MCF 10A (cell line): ENCODE measurements at regions not wholly inside any gene's neighbourhood (a gene's known extent, or its start where the extent isn't known, plus 50 kb on each side); places are given as distances from the start of the nearest gene placed in this dataset.

Experiments used
- BruUV-seq: library from RNA; stranded (reverse); fragments of 400-500 nt; replicated peaks from 2 replicates; lab custom pipeline; 2021; lab: Mats Ljungman, UMichigan
- CTCF ChIA-PET: fragments of 300-600 bp; sonication (Branson Sonifier 250); formaldehyde crosslinking; extraction: SDS; loops from one replicate; lab custom pipeline; 2021; ENCODE audit warnings: antibody characterized with exemption, inconsistent platforms; lab: Yijun Ruan, JAX
- POLR2A ChIA-PET: fragments of 300-600, 350-650 bp; sonication (Branson Sonifier 250); formaldehyde crosslinking; extraction: SDS; loops from one replicate; lab custom pipeline; 2020; ENCODE audit warnings: antibody characterized with exemption, inconsistent platforms; lab: Yijun Ruan, JAX
- DNase-seq: peaks from one replicate; pipeline ENCODE4 v3.0.0-alpha.2; 2018; ENCODE audit not compliant: unreplicated experiment
- H3K27ac Mint-ChIP-seq: one replicate; pipeline ENCODE4 v1.8.0; 2022; ENCODE audit warnings: mild to moderate bottlenecking, low read depth, mixed read lengths; ENCODE audit not compliant: unreplicated experiment
- H3K27me3 Mint-ChIP-seq: one replicate; pipeline ENCODE4 v1.8.0; 2022; ENCODE audit warnings: mixed read lengths; ENCODE audit not compliant: insufficient read depth, unreplicated experiment
- H3K36me3 Mint-ChIP-seq: one replicate; pipeline ENCODE4 v1.8.0; 2022; ENCODE audit warnings: mild to moderate bottlenecking, moderate library complexity, mixed read lengths; ENCODE audit not compliant: insufficient read depth, unreplicated experiment
- H3K4me1 Mint-ChIP-seq: one replicate; pipeline ENCODE4 v1.8.0; 2022; ENCODE audit warnings: mixed read lengths; ENCODE audit not compliant: insufficient read depth, unreplicated experiment
- H3K4me3 Mint-ChIP-seq: one replicate; pipeline ENCODE4 v1.8.0; 2022; ENCODE audit warnings: mild to moderate bottlenecking, moderate library complexity, mixed read lengths; ENCODE audit not compliant: unreplicated experiment
- H3K9me3 Mint-ChIP-seq: one replicate; pipeline ENCODE4 v1.8.0; 2022; ENCODE audit warnings: mixed read lengths; ENCODE audit not compliant: unreplicated experiment
- intact Hi-C: fragments of 100-400 bp; cut with micrococcal nuclease; formaldehyde crosslinking; loops from 2 replicates; pipeline ENCODE4 v1.14.1; 2022
- TF ChIP-seq, protein P1 (sequence below): fragments of 200-600 bp; IDR thresholded peaks from one replicate; pipeline ENCODE4 v1.8.0; 2022; ENCODE audit warnings: antibody characterized with exemption, mild to moderate bottlenecking; ENCODE audit not compliant: unreplicated experiment

DNA sequence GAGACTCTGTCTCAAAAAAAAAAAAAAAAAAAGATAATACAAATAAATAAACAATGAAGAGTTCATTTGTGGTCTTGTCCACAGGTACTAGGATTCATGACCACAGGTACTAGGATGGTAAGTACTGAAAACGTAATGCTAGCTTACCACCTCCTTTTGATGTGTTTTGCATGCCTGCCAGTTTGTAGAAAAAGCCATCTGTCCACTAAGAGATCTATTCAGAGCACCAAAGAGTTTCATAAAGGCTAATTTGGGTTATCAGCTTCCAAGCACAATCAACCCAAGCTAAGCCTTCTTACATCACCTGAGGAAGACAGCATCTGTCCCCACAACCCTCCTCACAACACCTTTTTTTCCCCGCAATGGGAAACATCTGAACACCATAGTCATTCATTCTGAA lies 477.2 kb downstream of the ZEB2 start:
- no peaks in the 10 kb centered on the region for H3K36me3 Mint-ChIP-seq
- H3K27ac Mint-ChIP-seq, result no peak overlapping the region
- ChIA-PET CTCF (interaction anchor here (0.6 to 0.7 kb wide), 3 partner anchors 18 to 1077 kb away, joined by 3 to 6 read pairs (median 4); no protein-coding TSS in a partner anchor), POLR2A (interaction anchor here (0.5 kb wide), 1 partner anchor 542 kb away, joined by 3 read pairs; no protein-coding TSS in a partner anchor)
- no peaks in the 10 kb centered on the region for H3K9me3 Mint-ChIP-seq
- DNase-seq, result no peak
- no peak overlapping the region for H3K4me3 Mint-ChIP-seq
- intact Hi-C loops, result no loop called here
- BruUV-seq, result no TSS peak
- TF ChIP-seq, protein P1, sequence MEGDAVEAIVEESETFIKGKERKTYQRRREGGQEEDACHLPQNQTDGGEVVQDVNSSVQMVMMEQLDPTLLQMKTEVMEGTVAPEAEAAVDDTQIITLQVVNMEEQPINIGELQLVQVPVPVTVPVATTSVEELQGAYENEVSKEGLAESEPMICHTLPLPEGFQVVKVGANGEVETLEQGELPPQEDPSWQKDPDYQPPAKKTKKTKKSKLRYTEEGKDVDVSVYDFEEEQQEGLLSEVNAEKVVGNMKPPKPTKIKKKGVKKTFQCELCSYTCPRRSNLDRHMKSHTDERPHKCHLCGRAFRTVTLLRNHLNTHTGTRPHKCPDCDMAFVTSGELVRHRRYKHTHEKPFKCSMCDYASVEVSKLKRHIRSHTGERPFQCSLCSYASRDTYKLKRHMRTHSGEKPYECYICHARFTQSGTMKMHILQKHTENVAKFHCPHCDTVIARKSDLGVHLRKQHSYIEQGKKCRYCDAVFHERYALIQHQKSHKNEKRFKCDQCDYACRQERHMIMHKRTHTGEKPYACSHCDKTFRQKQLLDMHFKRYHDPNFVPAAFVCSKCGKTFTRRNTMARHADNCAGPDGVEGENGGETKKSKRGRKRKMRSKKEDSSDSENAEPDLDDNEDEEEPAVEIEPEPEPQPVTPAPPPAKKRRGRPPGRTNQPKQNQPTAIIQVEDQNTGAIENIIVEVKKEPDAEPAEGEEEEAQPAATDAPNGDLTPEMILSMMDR, result no peak
- peaks cover 6% of the 10 kb centered on the region for H3K4me1 Mint-ChIP-seq
- H3K27me3 Mint-ChIP-seq, result no peaks in the 10 kb centered on the region

DNA sequence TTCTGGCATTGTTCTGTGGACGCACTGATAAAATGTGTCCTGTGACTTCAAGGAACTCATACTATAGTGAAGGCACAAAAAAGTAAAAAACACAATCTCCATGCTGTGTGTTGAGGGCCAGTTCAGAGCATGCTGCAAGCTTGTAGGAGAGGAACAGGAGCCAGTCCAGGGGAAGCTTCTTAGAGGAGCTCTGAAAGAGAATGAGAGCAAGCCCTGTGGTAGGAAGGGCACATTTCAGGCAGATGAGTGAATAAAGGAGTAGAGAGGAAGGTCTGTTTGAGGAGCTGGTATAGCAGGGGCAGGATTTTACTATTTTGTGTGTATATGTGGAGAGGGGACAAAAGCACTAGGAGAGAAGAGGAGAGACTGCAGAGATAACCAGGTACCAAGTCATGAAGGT lies 478.3 kb downstream of the ZEB2 start:
- intact Hi-C loops, result no loop called here
- POLR2A ChIA-PET, result interaction anchor here (0.7 kb wide), 1 partner anchor 1512 kb away, joined by 3 read pairs; no protein-coding TSS in a partner anchor
- Mint-ChIP-seq H3K36me3 (no peaks in the 10 kb centered on the region), H3K27me3 (no peaks in the 10 kb centered on the region), H3K4me1 (peaks cover 6% of the 10 kb centered on the region), H3K9me3 (no peaks in the 10 kb centered on the region), H3K4me3 (no peak overlapping the region), H3K27ac (no peak overlapping the region)
- no TSS peak for BruUV-seq
- CTCF ChIA-PET, result interaction anchor here (0.6 kb wide), 1 partner anchor 224 kb away, joined by 5 read pairs; no protein-coding TSS in a partner anchor
- DNase-seq, result no peak
- TF ChIP-seq, protein P1, result no peak

DNA sequence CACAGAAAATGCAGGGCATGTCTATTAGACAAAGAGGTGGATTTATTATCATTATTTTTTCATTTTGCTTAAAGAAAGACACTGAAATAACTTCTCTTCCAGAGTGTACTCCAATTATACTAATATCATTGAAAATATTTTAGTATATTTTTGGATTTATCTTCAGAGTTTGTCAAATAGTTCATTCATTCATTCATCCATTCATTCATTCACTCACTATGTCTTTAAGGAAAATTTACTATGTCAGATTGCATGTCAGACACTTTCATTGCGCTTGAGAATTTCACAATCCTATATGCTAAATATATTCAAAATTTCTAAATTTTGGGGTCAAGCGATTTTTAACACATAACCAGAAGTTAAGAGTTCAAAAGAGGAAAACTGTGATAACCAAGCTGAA lies 479.1 kb downstream of the ZEB2 start:
- Mint-ChIP-seq H3K4me3 (no peak overlapping the region), H3K36me3 (no peaks in the 10 kb centered on the region), H3K9me3 (no peaks in the 10 kb centered on the region), H3K4me1 (peaks cover 6% of the 10 kb centered on the region), H3K27me3 (no peaks in the 10 kb centered on the region), H3K27ac (no peak overlapping the region)
- ChIA-PET POLR2A (no interaction called here), CTCF (no interaction called here)
- no peak for DNase-seq
- TF ChIP-seq, protein P1, result no peak
- BruUV-seq, result no TSS peak
- intact Hi-C loops, result no loop called here

DNA sequence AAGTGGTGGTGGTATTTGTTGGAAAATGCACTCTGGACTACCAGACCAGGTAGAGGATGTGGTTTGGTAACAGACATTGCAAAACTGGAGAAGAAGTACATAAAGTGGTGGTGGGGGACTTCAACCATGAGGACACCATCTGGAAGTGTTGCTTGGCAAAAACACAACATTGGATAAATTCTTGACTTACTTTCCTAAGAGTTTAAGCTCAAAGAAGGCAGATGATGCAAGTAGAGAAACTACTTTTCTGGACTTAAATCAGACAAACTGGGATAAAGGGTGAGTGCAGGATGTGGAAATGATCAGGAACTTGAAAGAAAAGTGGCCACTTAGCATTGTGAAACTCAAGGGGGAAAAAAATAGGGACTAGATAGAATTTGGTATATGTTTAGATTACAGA lies 487.4 kb downstream of the ZEB2 start:
- H3K27ac Mint-ChIP-seq, result no peak overlapping the region
- ChIA-PET POLR2A (interaction anchor here (0.6 kb wide), 1 partner anchor 1212 kb away, joined by 3 read pairs; no protein-coding TSS in a partner anchor), CTCF (no interaction called here)
- TF ChIP-seq, protein P1, result no peak
- peak; percentile 2 for DNase-seq
- BruUV-seq, result no TSS peak
- intact Hi-C loops, result no loop called here
- no peaks in the 10 kb centered on the region for H3K9me3 Mint-ChIP-seq
- H3K4me3 Mint-ChIP-seq, result no peak overlapping the region
- H3K27me3 Mint-ChIP-seq, result no peaks in the 10 kb centered on the region
- peaks cover 6% of the 10 kb centered on the region for H3K36me3 Mint-ChIP-seq
- H3K4me1 Mint-ChIP-seq, result peaks cover 6% of the 10 kb centered on the region
